AG10803 (cell line): ENCODE measurements at regions not wholly inside any gene's neighbourhood (a gene's known extent, or its start where the extent isn't known, plus 50 kb on each side); places are given as distances from the start of the nearest gene placed in this dataset.

ENCODE experiments used
- DNase-seq: peaks from one replicate; pipeline ENCODE4 v3.0.0; 2010; ENCODE audit warnings: low read depth
- H3K4me3 ChIP-seq: 2 replicates; pipeline ENCODE4 v1.5.1; 2011; ENCODE audit warnings: mild to moderate bottlenecking, low read length, control low read depth
- TF ChIP-seq, protein P1 (sequence below): conservative IDR thresholded peaks from 2 replicates; pipeline ENCODE4 v1.5.1; 2011; ENCODE audit warnings: mild to moderate bottlenecking, low read length, control low read depth, inconsistent platforms

GRCh38 chr20:58149437-58150091 lies 78.9 kb downstream of the ANKRD60 start:
- H3K4me3 ChIP-seq = no peak overlapping the region
- DNase-seq = no peak
- TF ChIP-seq, protein P1, sequence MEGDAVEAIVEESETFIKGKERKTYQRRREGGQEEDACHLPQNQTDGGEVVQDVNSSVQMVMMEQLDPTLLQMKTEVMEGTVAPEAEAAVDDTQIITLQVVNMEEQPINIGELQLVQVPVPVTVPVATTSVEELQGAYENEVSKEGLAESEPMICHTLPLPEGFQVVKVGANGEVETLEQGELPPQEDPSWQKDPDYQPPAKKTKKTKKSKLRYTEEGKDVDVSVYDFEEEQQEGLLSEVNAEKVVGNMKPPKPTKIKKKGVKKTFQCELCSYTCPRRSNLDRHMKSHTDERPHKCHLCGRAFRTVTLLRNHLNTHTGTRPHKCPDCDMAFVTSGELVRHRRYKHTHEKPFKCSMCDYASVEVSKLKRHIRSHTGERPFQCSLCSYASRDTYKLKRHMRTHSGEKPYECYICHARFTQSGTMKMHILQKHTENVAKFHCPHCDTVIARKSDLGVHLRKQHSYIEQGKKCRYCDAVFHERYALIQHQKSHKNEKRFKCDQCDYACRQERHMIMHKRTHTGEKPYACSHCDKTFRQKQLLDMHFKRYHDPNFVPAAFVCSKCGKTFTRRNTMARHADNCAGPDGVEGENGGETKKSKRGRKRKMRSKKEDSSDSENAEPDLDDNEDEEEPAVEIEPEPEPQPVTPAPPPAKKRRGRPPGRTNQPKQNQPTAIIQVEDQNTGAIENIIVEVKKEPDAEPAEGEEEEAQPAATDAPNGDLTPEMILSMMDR = no peak

DNA sequence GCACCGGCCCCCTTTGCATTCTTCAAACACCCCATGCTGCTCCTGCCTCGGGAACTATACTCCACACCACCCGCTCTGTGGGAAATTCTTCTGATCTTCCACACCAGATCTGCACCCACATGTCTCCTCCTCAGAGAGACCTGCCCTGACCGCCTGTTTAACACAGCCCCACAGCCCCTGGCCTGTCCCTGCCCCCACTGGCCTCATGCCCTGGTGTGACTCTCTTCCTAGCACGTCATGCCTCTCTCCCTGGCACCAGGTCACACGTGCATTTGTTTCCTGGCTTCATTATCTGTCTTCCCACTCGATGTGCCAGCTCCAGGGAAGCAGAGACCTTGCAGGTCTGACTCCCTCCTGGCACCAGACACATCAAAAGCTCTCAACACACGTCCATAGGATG lies 79.6 kb downstream of the ANKRD60 start:
- no peak for DNase-seq
- H3K4me3 ChIP-seq = no peak overlapping the region
- TF ChIP-seq, protein P1 = no peak

- TF ChIP-seq, protein P1 = no peak
- DNase-seq = no peak
- no peak overlapping the region for H3K4me3 ChIP-seq
These were observed 80.7 kb downstream of the ANKRD60 start for GRCh38 chr20:58147628-58148370.

GRCh38 chr20:58146746-58147140 lies 81.7 kb downstream of the ANKRD60 start:
- TF ChIP-seq, protein P1 = no peak
- no peak overlapping the region for H3K4me3 ChIP-seq
- no peak for DNase-seq

DNA sequence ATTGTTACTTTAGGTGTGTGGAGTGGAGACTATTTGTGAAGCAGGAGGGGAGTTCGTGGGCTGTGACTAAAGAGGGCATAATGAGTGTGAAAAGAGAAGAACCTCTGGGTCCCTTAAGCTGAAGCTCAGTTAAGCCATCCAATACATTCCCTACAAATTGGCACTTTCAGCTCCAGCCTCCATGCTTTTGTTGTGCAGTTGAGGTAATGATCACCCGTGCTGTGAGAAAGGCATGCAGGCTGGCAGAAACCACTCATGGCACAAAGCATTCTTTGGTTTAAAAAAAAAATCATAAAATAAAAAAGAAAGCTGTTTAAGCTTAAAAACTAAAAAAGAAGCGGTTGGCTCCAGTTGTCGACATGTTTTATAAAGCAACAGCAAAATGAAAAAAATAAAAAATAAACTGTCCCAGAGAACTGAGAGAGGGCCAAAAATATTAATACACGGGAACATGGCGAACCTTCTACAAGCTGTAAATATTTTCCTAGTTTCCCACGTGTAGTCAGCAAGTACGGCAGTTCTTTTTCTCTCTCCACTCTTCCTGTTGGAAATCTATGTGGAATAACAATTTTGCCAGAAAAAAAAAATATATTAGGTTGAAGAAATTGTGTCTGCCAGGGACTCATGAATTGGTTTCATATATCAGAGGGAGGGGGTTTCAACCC lies 82.2 kb downstream of the ANKRD60 start:
- no peak for DNase-seq
- TF ChIP-seq, protein P1 = no peak
- H3K4me3 ChIP-seq = no peak overlapping the region

DNA sequence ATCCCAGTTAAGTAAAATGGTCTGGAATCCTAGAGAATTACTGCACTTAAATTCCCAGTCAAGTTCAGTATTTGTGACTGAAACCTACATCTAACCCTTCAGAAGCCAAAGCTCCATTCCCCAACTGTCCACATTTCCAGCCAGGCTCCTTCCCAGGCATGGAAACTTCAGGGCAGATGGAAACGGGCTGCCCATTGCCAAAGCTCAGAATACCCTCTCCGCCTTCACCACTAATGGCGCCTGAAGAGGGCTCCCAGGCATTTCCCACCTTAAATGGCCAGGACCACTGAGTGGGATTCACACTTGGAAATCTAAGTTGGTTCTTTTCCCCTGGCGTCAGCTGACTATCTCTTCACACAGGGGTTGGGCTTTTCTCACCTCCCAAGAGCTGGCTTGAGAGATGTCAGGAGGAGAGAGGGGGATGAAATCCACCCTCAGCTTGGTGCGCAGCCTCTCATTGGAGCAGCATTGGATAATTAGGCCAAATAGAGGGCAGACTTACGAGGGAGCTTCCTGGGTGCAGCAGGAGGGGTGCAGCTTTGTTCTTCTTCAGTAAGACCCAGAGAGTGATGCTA lies 82.9 kb downstream of the ANKRD60 start:
- H3K4me3 ChIP-seq = no peak overlapping the region
- no peak for DNase-seq
- TF ChIP-seq, protein P1 = no peak
